ENCODE measurements at regions not wholly inside any gene's neighbourhood (a gene's known extent, or its start where the extent isn't known, plus 50 kb on each side); places are given as distances from the start of the nearest gene placed in this dataset.

DNA sequence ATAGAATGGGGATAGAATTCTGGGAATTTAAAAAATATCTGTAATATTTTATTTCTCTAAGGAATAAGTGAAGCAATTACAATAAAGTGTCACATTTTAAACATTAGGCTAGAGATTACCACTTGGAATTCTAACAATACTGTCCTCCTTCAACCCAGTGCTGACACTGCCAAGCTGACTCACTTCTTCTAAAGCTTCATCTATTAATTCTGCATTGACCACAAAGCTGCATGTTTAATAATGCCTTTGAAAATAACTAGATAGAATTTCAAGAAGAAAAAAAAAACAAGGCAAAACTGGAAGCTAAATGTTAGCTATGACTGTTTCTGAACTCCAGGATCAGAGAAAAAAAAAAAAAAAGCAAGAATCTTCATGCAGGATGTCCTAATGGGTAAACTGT, 970.7 kb upstream of the FBXO33 start:
- TF ChIP-seq GABPA (IDR thresholded peaks at IDR 0.05 in 1 of 2, conservative IDR thresholded peaks at IDR 0.05 in 1 of 2) (no peak), HNF4G (IDR thresholded peaks at IDR 0.05) (no peak), RAD21 (IDR thresholded peaks at IDR 0.05) (no peak), YY1 (IDR thresholded peaks at IDR 0.05) (no peak)
- TF ChIP-seq, protein P1, sequence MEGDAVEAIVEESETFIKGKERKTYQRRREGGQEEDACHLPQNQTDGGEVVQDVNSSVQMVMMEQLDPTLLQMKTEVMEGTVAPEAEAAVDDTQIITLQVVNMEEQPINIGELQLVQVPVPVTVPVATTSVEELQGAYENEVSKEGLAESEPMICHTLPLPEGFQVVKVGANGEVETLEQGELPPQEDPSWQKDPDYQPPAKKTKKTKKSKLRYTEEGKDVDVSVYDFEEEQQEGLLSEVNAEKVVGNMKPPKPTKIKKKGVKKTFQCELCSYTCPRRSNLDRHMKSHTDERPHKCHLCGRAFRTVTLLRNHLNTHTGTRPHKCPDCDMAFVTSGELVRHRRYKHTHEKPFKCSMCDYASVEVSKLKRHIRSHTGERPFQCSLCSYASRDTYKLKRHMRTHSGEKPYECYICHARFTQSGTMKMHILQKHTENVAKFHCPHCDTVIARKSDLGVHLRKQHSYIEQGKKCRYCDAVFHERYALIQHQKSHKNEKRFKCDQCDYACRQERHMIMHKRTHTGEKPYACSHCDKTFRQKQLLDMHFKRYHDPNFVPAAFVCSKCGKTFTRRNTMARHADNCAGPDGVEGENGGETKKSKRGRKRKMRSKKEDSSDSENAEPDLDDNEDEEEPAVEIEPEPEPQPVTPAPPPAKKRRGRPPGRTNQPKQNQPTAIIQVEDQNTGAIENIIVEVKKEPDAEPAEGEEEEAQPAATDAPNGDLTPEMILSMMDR (IDR thresholded peaks at IDR 0.05; ENCODE audit: low read depth, low read length, missing input control), result no peak
- TF ChIP-seq, protein P2, sequence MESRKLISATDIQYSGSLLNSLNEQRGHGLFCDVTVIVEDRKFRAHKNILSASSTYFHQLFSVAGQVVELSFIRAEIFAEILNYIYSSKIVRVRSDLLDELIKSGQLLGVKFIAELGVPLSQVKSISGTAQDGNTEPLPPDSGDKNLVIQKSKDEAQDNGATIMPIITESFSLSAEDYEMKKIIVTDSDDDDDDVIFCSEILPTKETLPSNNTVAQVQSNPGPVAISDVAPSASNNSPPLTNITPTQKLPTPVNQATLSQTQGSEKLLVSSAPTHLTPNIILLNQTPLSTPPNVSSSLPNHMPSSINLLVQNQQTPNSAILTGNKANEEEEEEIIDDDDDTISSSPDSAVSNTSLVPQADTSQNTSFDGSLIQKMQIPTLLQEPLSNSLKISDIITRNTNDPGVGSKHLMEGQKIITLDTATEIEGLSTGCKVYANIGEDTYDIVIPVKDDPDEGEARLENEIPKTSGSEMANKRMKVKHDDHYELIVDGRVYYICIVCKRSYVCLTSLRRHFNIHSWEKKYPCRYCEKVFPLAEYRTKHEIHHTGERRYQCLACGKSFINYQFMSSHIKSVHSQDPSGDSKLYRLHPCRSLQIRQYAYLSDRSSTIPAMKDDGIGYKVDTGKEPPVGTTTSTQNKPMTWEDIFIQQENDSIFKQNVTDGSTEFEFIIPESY (IDR thresholded peaks at IDR 0.05), result no peak
- TF ChIP-seq, protein P3, sequence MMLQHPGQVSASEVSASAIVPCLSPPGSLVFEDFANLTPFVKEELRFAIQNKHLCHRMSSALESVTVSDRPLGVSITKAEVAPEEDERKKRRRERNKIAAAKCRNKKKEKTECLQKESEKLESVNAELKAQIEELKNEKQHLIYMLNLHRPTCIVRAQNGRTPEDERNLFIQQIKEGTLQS (IDR thresholded peaks at IDR 0.05), result no peak
